Stimulated activated CD8-positive, alpha-beta memory T cell treated with anti-CD3 and anti-CD28 coated beads, Interleukin-2, amount 100 ng/mL, for 48 hours (primary cell): ENCODE measurements at regions not wholly inside any gene's neighbourhood (a gene's known extent, or its start where the extent isn't known, plus 50 kb on each side); places are given as distances from the start of the nearest gene placed in this dataset.

ENCODE experiments used
- DNase-seq, 2 donors: peaks; one replicate each; pipeline ENCODE4 v3.0.0-alpha.2; 2020; ENCODE audit warnings: low read depth in 2 of 2

GRCh38 chr9:79312686-79313421 lies 258.9 kb upstream of the TLE4 start:
- DNase-seq, result no peak

- DNase-seq, result no peak
Measured at GRCh38 chr9:79325501-79325900, 246.3 kb upstream of the TLE4 start.

- DNase-seq, result no peak
Measured at GRCh38 chr9:79329861-79330260, 241.9 kb upstream of the TLE4 start.

- no peak for DNase-seq
Measured at GRCh38 chr9:79334001-79334400, 237.8 kb upstream of the TLE4 start.

GRCh38 chr9:79334711-79335110 lies 237.1 kb upstream of the TLE4 start:
- DNase-seq, result no peak

GRCh38 chr9:79335987-79336386 lies 235.8 kb upstream of the TLE4 start:
- no peak for DNase-seq

- no peak for DNase-seq
Measured at GRCh38 chr9:79341561-79341960, 230.2 kb upstream of the TLE4 start.

- no peak for DNase-seq
Measured at GRCh38 chr9:79346350-79347020, 225.3 kb upstream of the TLE4 start.

GRCh38 chr9:79352322-79352721 lies 219.4 kb upstream of the TLE4 start:
- no peak for DNase-seq

- DNase-seq, result no peak
Measured at GRCh38 chr9:79353856-79354520, 217.8 kb upstream of the TLE4 start.

GRCh38 chr9:79357194-79357593 lies 214.6 kb upstream of the TLE4 start:
- DNase-seq, result no peak

GRCh38 chr9:79357616-79358015 lies 214.1 kb upstream of the TLE4 start:
- no peak for DNase-seq

GRCh38 chr9:79360387-79361347 lies 211.1 kb upstream of the TLE4 start:
- DNase-seq, result no peak

- no peak for DNase-seq
Measured at GRCh38 chr9:79362100-79363081, 209.4 kb upstream of the TLE4 start.

- no peak for DNase-seq
Measured at GRCh38 chr9:79369676-79370075, 202.1 kb upstream of the TLE4 start.

GRCh38 chr9:79371301-79371700 lies 200.5 kb upstream of the TLE4 start:
- no peak for DNase-seq

GRCh38 chr9:79371948-79372555 lies 199.7 kb upstream of the TLE4 start:
- DNase-seq, result no peak

- DNase-seq, result no peak
Measured at GRCh38 chr9:79377339-79377855, 194.4 kb upstream of the TLE4 start.

- DNase-seq, result no peak
Measured at GRCh38 chr9:79378107-79378506, 193.7 kb upstream of the TLE4 start.

- no peak for DNase-seq
Measured at GRCh38 chr9:79382044-79382443, 189.7 kb upstream of the TLE4 start.
